SK-N-SH (cell line): ENCODE measurements at regions not wholly inside any gene's neighbourhood (a gene's known extent, or its start where the extent isn't known, plus 50 kb on each side); places are given as distances from the start of the nearest gene placed in this dataset.

Experiments
- CTCF ChIA-PET: fragments of 300-600, 350-600 bp; formaldehyde crosslinking; extraction: SDS; loops from one replicate; lab custom pipeline; 2021; lab: Yijun Ruan, JAX
- POLR2A ChIA-PET: fragments of 350-600 bp; sonication (Branson Sonifier 250); formaldehyde crosslinking; extraction: SDS; loops from one replicate; lab custom pipeline; 2020; ENCODE audit warnings: antibody characterized with exemption, inconsistent platforms; lab: Yijun Ruan, JAX
- DNase-seq: peaks from one replicate; pipeline ENCODE4 v3.0.0; 2012
- H2AFZ ChIP-seq: fragments of 200-600 bp; sonication (generic); 2 replicates; pipeline ENCODE4 v1.8.1; 2016; ENCODE audit warnings: antibody characterized with exemption, mild to moderate bottlenecking, low read depth
- H3F3A ChIP-seq: fragments of 200-600 bp; sonication (generic); replicated peaks from 2 replicates; pipeline ENCODE3; 2016; ENCODE audit warnings: antibody characterized with exemption, mild to moderate bottlenecking; ENCODE audit not compliant: insufficient read depth
- H3K27ac ChIP-seq, 2 experiments: fragments of 200-500 bp in 1 of 2; fragments of 200-600 bp in 1 of 2; sonication (Bioruptor generic) in 1 of 2; sonication (generic), shearing (Covaris generic) in 1 of 2; 2 replicates each; pipeline versions ENCODE4 v1.5.1 to v1.6.1; 2014 to 2016; ENCODE audit warnings: low read depth in 2 of 2, inconsistent platforms in 1 of 2, low read length in 1 of 2, mild to moderate bottlenecking in 1 of 2, mixed read lengths in 1 of 2
- H3K27me3 ChIP-seq: fragments of 200-600 bp; sonication (generic), shearing (Covaris generic); 2 replicates; pipeline ENCODE4 v1.6.1; 2016; ENCODE audit warnings: mixed run types; ENCODE audit not compliant: insufficient read depth
- H3K36me3 ChIP-seq, 2 experiments: fragments of 200-500 bp in 1 of 2; fragments of 200-600 bp in 1 of 2; sonication (Bioruptor generic) in 1 of 2; sonication (generic) in 1 of 2; replicated peaks in 1 of 2; 2 replicates each; pipeline versions ENCODE3 to v1.5.1; 2014 to 2016; ENCODE audit warnings: low read length in 1 of 2, mild to moderate bottlenecking in 1 of 2; ENCODE audit not compliant: insufficient read depth in 2 of 2, control insufficient read depth in 1 of 2
- H3K4me1 ChIP-seq, 2 experiments: fragments of 200-500 bp in 1 of 2; fragments of 200-600 bp in 1 of 2; sonication (Bioruptor generic) in 1 of 2; sonication (generic), shearing (Covaris generic) in 1 of 2; 2 replicates each; pipeline versions ENCODE4 v1.5.1 to v1.6.1; 2014 to 2016; ENCODE audit warnings: low read depth in 1 of 2, low read length in 1 of 2, mixed run types in 1 of 2; ENCODE audit not compliant: insufficient read depth in 2 of 2, control insufficient read depth in 1 of 2
- H3K4me2 ChIP-seq: fragments of 200-600 bp; sonication (generic), shearing (Covaris generic); 2 replicates; pipeline ENCODE4 v1.6.1; 2017; ENCODE audit warnings: mixed run types
- H3K4me3 ChIP-seq, 2 experiments: fragments of 200-500 bp in 1 of 2; fragments of 200-600 bp in 1 of 2; sonication (Bioruptor generic) in 1 of 2; sonication (generic), shearing (Covaris generic) in 1 of 2; 2 replicates each; pipeline versions ENCODE4 v1.5.1 to v1.8.1; 2014 to 2016; ENCODE audit warnings: low read depth in 2 of 2, inconsistent platforms in 1 of 2, low read length in 1 of 2, mild to moderate bottlenecking in 1 of 2, mixed read lengths in 1 of 2, moderate library complexity in 1 of 2
- H3K79me2 ChIP-seq: fragments of 200-600 bp; sonication (generic); 2 replicates; pipeline ENCODE4 v1.8.1; 2017; ENCODE audit warnings: mild to moderate bottlenecking; ENCODE audit not compliant: insufficient read depth
- H3K9ac ChIP-seq: fragments of 200-600 bp; sonication (generic); 2 replicates; pipeline ENCODE4 v1.6.1; 2017; ENCODE audit warnings: mixed run types
- H3K9me2 ChIP-seq: fragments of 200-600 bp; sonication (generic); 2 replicates; pipeline ENCODE4 v1.6.1; 2017; ENCODE audit warnings: mixed run types
- H3K9me3 ChIP-seq: fragments of 200-600 bp; sonication (generic); 2 replicates; pipeline ENCODE4 v1.6.1; 2017; ENCODE audit warnings: mixed run types, mild to moderate bottlenecking, moderate library complexity
- H4K20me1 ChIP-seq: fragments of 200-600 bp; sonication (generic); 2 replicates; pipeline ENCODE4 v1.6.1; 2017; ENCODE audit warnings: mild to moderate bottlenecking, mixed run types; ENCODE audit not compliant: insufficient read depth
- CTCF ChIP-seq: fragments of 200-600 bp; sonication (generic); IDR thresholded peaks from 2 replicates; pipeline ENCODE4 v1.6.1; 2017; ENCODE audit warnings: antibody characterized with exemption, mild to moderate bottlenecking, moderate library complexity
- ELF1 ChIP-seq: IDR thresholded peaks from 2 replicates; pipeline ENCODE4 v1.4.0; 2012
- MXI1 ChIP-seq: IDR thresholded peaks from 2 replicates; pipeline ENCODE4 v1.6.1; 2012; ENCODE audit warnings: mild to moderate bottlenecking, low read depth, low read length, improper control_type of control experiment
- NFIC ChIP-seq: IDR thresholded peaks from 2 replicates; pipeline ENCODE4 v1.4.0; 2012; ENCODE audit warnings: borderline replicate concordance
- PBX3 ChIP-seq: IDR thresholded peaks from 2 replicates; pipeline ENCODE4; 2012
- REST ChIP-seq: IDR thresholded peaks from 2 replicates; pipeline ENCODE4 v1.6.1; 2012; ENCODE audit warnings: mild to moderate bottlenecking, low read depth, low read length, moderate library complexity
- RXRA ChIP-seq: IDR thresholded peaks from 2 replicates; pipeline ENCODE4 v1.4.0; 2012; ENCODE audit warnings: low read depth, mild to moderate bottlenecking, borderline replicate concordance
- WGBS: methylation state at CpG from one replicate; pipeline ENCODE4 v1.1.6; 2017; ENCODE audit warnings: low lambda C conversion rate; 5-methylcytosine and 5-hydroxymethylcytosine counted together

- Histone ChIP-seq H3K4me3 (no peak overlapping the region), H3K36me3 (no peaks in the 10 kb centered on the region), H3K4me2 (no peak overlapping the region), H3K27me3 (no peaks in the 10 kb centered on the region), H3K27ac (peak overlapping the region in 1 of 2 experiments; percentile 62; a peak in 2 of 4 replicates), H3K4me1 (peaks cover 0 to 6% of the 10 kb centered on the region in 2 experiments; a peak in 3 of 4 replicates), H2AFZ (peak overlapping the region; percentile 49; the same call in 1 of the 2 replicates), H3K79me2 (no peaks in the 10 kb centered on the region), H3K9me2 (no peaks in the 10 kb centered on the region), H3K9ac (no peak overlapping the region), H4K20me1 (no peaks in the 10 kb centered on the region), H3K9me3 (no peaks in the 10 kb centered on the region), H3F3A (peaks cover 8% of the 10 kb centered on the region)
- no peak for DNase-seq
- ChIA-PET CTCF (no interaction called here), POLR2A (no interaction called here)
- TF ChIP-seq CTCF (no peak), REST (no peak), ELF1 (no peak), RXRA (no peak), MXI1 (no peak)
Observed at GRCh38 chr2:67625178-67625577, 228.0 kb downstream of the ETAA1 start.

- 0 out of 2 replicates have a peak overlapping the region, but pooled peaks have one; percentile 2 for H3K9ac ChIP-seq
- H2AFZ ChIP-seq, result peak overlapping the region; percentile 49
- peaks cover 0 to 6% of the 10 kb centered on the region in 2 experiments; a peak in 3 of 4 replicates for H3K4me1 ChIP-seq
- H4K20me1 ChIP-seq, result no peaks in the 10 kb centered on the region
- no peaks in the 10 kb centered on the region for H3K9me3 ChIP-seq
- H3K27me3 ChIP-seq, result no peaks in the 10 kb centered on the region
- H3K36me3 ChIP-seq, result no peaks in the 10 kb centered on the region
- DNase-seq, result no peak
- POLR2A ChIA-PET, result no interaction called here
- no peaks in the 10 kb centered on the region for H3K79me2 ChIP-seq
- no peak overlapping the region for H3K4me3 ChIP-seq
- no peak overlapping the region for H3K4me2 ChIP-seq
- H3F3A ChIP-seq, result peaks cover 8% of the 10 kb centered on the region
- TF ChIP-seq NFIC (no peak), PBX3 (peak; percentile 48; the same call in 1 of the 2 replicates)
- WGBS, result 66% methylated on average over 5 of the region's 5 CpGs
- CTCF ChIA-PET, result no interaction called here
- H3K9me2 ChIP-seq, result no peaks in the 10 kb centered on the region
- peak overlapping the region; percentile 53 to 62; a peak in 3 of 4 replicates for H3K27ac ChIP-seq
Observed at GRCh38 chr2:67625690-67626475, 228.8 kb downstream of the ETAA1 start.
